ENCODE measurements at regions not wholly inside any gene's neighbourhood (a gene's known extent, or its start where the extent isn't known, plus 50 kb on each side); places are given as distances from the start of the nearest gene placed in this dataset.

- TF ChIP-seq, protein P1, sequence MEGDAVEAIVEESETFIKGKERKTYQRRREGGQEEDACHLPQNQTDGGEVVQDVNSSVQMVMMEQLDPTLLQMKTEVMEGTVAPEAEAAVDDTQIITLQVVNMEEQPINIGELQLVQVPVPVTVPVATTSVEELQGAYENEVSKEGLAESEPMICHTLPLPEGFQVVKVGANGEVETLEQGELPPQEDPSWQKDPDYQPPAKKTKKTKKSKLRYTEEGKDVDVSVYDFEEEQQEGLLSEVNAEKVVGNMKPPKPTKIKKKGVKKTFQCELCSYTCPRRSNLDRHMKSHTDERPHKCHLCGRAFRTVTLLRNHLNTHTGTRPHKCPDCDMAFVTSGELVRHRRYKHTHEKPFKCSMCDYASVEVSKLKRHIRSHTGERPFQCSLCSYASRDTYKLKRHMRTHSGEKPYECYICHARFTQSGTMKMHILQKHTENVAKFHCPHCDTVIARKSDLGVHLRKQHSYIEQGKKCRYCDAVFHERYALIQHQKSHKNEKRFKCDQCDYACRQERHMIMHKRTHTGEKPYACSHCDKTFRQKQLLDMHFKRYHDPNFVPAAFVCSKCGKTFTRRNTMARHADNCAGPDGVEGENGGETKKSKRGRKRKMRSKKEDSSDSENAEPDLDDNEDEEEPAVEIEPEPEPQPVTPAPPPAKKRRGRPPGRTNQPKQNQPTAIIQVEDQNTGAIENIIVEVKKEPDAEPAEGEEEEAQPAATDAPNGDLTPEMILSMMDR (IDR thresholded peaks at IDR 0.05; ENCODE audit: insufficient read depth, low read length) = no peak
- TF ChIP-seq POLR2AphosphoS5 (IDR thresholded peaks at IDR 0.05; ENCODE audit: low read depth) = no peak
- TF ChIP-seq GABPA (IDR thresholded peaks at IDR 0.05; ENCODE audit: low read depth) = no peak
- TF ChIP-seq REST (IDR thresholded peaks at IDR 0.05; ENCODE audit: insufficient replicate concordance, low read depth) = no peak
- TF ChIP-seq SPI1 (IDR thresholded peaks at IDR 0.05; ENCODE audit: borderline replicate concordance, low read depth) = no peak
These were observed 292.4 kb upstream of the SPRED2 start for GRCh38 chr2:65724752-65725151.

Data from HL-60 (cell line).